AG04450 (cell line): ENCODE measurements at regions not wholly inside any gene's neighbourhood (a gene's known extent, or its start where the extent isn't known, plus 50 kb on each side); places are given as distances from the start of the nearest gene placed in this dataset.

ENCODE experiments used
- CTCF ChIA-PET: fragments of 300-600, 350-600 bp; formaldehyde crosslinking; extraction: SDS; loops from one replicate; lab custom pipeline; 2022; ENCODE audit warnings: antibody characterized with exemption, inconsistent platforms; lab: Charles Lee
- POLR2A ChIA-PET: fragments of 350-600 bp; formaldehyde crosslinking; extraction: SDS; loops from one replicate; lab custom pipeline; 2021; ENCODE audit warnings: antibody characterized with exemption, inconsistent platforms; lab: Yijun Ruan, JAX
- DNase-seq: peaks from one replicate; pipeline ENCODE4 v3.0.0-alpha.2; 2011; ENCODE audit warnings: low read depth, low spot score
- H3K27ac ChIP-seq: one replicate; pipeline ENCODE4 v1.5.1; 2012; ENCODE audit warnings: low read depth, low read length, control low read depth
- H3K27me3 ChIP-seq: one replicate; pipeline ENCODE4 v1.6.0; 2012; ENCODE audit warnings: low read length; ENCODE audit not compliant: control insufficient read depth, insufficient read depth
- H3K4me3 ChIP-seq: 2 replicates; pipeline ENCODE4 v1.5.1; 2011; ENCODE audit warnings: mild to moderate bottlenecking, low read depth, low read length, control low read depth
- H3K9me3 ChIP-seq: 2 replicates; pipeline ENCODE4 v1.5.1; 2012; ENCODE audit warnings: low read length; ENCODE audit not compliant: control insufficient read depth, insufficient read depth
- TF ChIP-seq, protein P1 (sequence below): IDR thresholded peaks from 2 replicates; pipeline ENCODE4 v1.5.1; 2011; ENCODE audit warnings: low read depth, low read length, control low read depth, inconsistent platforms

DNA sequence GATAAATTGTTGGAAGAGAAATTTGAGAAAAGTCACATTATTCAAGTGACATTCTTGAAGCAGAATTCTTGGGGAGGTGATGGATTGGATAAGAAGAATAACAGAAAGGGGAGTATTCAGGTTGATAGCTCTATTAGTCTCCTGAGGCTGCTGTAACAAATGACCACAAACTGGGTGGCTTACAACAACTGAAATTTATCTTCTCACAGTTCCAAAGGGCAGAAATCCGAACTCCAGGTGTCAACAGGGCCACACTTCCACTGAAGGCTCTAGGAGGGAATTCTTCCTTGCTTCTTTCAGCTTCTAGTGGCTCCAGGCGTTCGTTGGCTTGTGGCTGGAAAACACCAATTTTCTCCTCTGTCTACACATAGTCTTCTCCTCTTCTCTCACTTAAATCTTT is 99.8 kb downstream of the TES start:
- Histone ChIP-seq H3K27me3 (no peaks in the 10 kb centered on the region), H3K27ac (no peak overlapping the region), H3K9me3 (no peaks in the 10 kb centered on the region), H3K4me3 (no peak overlapping the region)
- CTCF ChIA-PET = no interaction called here
- DNase-seq = no peak
- POLR2A ChIA-PET = no interaction called here
- TF ChIP-seq, protein P1, sequence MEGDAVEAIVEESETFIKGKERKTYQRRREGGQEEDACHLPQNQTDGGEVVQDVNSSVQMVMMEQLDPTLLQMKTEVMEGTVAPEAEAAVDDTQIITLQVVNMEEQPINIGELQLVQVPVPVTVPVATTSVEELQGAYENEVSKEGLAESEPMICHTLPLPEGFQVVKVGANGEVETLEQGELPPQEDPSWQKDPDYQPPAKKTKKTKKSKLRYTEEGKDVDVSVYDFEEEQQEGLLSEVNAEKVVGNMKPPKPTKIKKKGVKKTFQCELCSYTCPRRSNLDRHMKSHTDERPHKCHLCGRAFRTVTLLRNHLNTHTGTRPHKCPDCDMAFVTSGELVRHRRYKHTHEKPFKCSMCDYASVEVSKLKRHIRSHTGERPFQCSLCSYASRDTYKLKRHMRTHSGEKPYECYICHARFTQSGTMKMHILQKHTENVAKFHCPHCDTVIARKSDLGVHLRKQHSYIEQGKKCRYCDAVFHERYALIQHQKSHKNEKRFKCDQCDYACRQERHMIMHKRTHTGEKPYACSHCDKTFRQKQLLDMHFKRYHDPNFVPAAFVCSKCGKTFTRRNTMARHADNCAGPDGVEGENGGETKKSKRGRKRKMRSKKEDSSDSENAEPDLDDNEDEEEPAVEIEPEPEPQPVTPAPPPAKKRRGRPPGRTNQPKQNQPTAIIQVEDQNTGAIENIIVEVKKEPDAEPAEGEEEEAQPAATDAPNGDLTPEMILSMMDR = no peak

DNA sequence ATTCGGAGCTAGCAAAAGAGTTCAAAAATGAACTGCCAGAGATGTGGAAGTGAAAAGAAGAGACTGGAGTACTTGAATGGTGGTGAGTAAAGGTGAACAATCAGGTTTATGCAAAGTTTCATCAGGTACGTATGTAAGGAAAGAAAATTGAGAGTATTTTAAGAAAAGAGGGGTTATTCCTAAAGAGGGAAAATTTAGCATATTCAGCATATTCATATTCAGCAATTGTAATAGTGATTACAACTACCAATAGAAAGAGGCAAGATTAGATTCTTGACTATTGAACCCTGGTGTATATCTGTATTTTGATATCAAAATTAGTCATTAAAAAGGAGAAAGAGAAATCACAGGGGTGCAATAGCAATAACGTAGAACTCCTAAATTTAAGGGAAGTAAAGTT is 100.9 kb downstream of the TES start:
- POLR2A ChIA-PET = interaction anchor here (0.6 kb wide), 1 partner anchor 56 kb away, joined by 3 read pairs; no protein-coding TSS in a partner anchor

DNA sequence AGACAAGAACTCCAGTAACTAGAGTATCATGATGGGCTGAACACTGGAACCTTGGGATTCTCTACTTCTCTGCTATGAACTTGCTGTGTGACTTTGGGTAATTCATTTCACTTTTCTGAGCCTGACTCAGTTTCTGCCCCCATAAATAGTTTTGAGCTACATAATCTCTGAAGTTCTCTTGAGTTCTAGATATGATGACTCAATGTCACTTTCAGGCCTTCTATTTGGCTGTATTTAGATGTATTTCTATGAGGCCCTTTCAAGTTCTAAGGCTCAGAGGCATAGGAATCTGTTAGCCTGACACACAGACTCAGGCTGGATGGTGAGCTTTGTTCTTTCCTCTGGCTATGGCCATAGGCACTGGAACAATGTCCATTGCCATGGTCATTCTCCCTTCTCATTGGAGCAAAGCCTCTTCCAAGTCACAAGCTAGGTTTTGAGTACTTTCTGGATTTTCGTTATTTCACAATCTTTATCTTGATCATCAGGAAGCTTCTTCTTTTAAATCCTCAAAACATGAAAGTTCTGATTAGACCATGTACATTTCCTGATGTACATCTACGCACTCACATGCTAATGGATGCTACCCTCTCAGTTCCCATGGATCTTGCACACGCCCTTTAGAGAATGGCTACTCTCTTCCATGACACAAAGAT is 101.6 kb downstream of the TES start:
- no peaks in the 10 kb centered on the region for H3K27me3 ChIP-seq
- CTCF ChIA-PET = no interaction called here
- DNase-seq = no peak

More for the DNA sequence above, 100.9 kb downstream of the TES start:
- H3K4me3 ChIP-seq = no peak overlapping the region
- DNase-seq = no peak
- TF ChIP-seq, protein P1 = no peak
- H3K9me3 ChIP-seq = no peaks in the 10 kb centered on the region
- no peaks in the 10 kb centered on the region for H3K27me3 ChIP-seq
- H3K27ac ChIP-seq = no peak overlapping the region
- CTCF ChIA-PET = no interaction called here

DNA sequence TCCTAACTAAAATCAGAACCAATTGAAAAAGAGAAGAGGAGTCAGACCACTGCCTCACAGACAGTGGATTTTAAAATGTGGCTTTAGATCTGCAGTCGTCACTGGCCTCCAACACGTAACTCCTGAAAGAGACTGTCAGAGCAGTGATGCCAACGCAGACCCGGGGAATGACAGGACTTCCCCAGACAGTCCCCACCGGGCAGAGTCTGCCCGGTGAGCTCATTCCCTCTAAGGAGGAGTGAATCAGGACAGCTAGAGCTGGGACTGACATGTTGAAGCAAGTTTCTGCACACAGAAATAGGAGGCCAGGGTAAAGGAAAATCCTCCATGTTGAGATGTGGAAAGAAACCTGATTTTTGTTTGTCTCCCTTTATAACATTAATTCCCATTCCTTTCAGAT is 105.0 kb downstream of the TES start:
- no peak for DNase-seq
- Histone ChIP-seq H3K9me3 (peaks cover 3% of the 10 kb centered on the region; the same call in 1 of the 2 replicates), H3K4me3 (no peak overlapping the region), H3K27me3 (no peaks in the 10 kb centered on the region), H3K27ac (peak overlapping the region; percentile 35)
- TF ChIP-seq, protein P1 = no peak
- ChIA-PET CTCF (no interaction called here), POLR2A (no interaction called here)

More for the DNA sequence above, 101.6 kb downstream of the TES start:
- H3K27ac ChIP-seq = no peak overlapping the region
- POLR2A ChIA-PET = no interaction called here
- H3K4me3 ChIP-seq = no peak overlapping the region
- no peaks in the 10 kb centered on the region for H3K9me3 ChIP-seq
- TF ChIP-seq, protein P1 = no peak

DNA sequence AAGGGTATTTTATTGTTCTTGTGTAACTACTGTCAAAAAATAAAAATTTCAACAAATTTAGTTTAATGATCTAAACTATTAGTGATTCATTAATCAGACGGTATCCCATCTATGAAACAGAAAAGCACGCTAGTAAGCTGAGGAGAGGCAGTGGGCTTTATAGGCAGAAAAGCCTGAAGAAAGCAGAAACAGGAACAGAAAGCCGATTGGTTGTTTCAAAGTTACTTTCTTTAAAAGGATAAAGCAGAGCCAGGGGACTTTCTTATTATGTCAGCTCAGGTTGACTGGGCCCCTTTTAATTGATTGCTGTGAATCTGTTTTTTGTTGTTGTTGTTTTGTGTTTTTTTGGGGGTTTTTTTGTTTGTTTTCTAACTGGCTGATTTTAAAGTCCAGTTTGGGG is 105.5 kb downstream of the TES start:
- Histone ChIP-seq H3K4me3 (no peak overlapping the region), H3K27ac (no peak overlapping the region), H3K9me3 (peaks cover 3% of the 10 kb centered on the region; the same call in 1 of the 2 replicates), H3K27me3 (no peaks in the 10 kb centered on the region)
- ChIA-PET CTCF (no interaction called here), POLR2A (no interaction called here)
- DNase-seq = no peak
- TF ChIP-seq, protein P1 = no peak
